ENCODE measurements at regions not wholly inside any gene's neighbourhood (a gene's known extent, or its start where the extent isn't known, plus 50 kb on each side); places are given as distances from the start of the nearest gene placed in this dataset.

DNA sequence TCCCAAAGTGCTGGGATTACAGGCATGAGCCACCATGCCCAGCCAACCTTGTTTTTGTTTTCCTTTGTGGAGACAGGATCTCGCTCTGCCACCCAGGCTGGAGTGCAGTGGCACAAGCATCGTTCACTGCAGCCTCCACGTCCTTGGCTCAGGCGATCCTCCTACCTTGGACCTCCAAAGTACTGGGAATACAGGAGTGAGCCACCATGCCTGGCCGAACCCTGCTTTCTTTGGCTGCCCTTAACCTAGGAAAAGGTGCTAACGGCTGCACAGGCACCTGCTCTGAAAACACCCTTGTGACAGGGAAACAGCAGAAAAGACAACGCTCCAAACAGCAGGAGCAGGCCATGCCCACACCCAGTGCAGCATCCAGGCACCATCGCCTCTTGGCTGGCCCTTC is 71.9 kb downstream of the OAT start:
- H3K27ac Mint-ChIP-seq = no peak overlapping the region
- H3K9me3 Mint-ChIP-seq = no peaks in the 10 kb centered on the region

DNA sequence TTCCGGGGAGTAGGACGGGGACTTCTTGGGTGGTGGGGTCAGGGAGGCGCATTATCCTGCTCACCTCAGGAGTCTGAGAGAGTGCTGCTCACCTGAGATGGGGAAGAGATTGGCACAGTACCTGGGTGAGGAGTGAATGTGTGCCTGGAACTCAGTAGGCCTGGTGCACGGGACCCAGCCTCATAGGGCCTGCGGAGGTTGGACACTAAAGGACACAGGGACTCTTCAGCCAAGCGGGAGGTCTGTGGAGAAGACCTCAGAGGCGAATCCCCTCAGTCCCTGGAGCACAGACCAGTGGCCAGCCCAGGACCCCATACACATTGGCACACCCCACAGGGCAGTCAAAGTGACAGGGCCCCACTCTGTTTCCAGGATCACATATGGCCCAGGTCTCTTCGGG is 73.2 kb downstream of the OAT start:
- Mint-ChIP-seq H3K36me3 (peaks cover 2% of the 10 kb centered on the region), H3K27ac (no peak overlapping the region), H3K4me1 (peaks cover 6 to 13% (median 7%) of the 10 kb centered on the region in 3 donors), H3K4me3 (no peak overlapping the region), H3K9me3 (no peaks in the 10 kb centered on the region), H3K27me3 (peaks cover 3% of the 10 kb centered on the region)

More for the DNA sequence above, 71.9 kb downstream of the OAT start:
- Mint-ChIP-seq H3K4me1 (peaks cover 0 to 2% (median 0%) of the 10 kb centered on the region in 3 donors), H3K4me3 (no peak overlapping the region), H3K27me3 (peaks cover under 1% of the 10 kb centered on the region), H3K36me3 (peaks cover 2% of the 10 kb centered on the region)

DNA sequence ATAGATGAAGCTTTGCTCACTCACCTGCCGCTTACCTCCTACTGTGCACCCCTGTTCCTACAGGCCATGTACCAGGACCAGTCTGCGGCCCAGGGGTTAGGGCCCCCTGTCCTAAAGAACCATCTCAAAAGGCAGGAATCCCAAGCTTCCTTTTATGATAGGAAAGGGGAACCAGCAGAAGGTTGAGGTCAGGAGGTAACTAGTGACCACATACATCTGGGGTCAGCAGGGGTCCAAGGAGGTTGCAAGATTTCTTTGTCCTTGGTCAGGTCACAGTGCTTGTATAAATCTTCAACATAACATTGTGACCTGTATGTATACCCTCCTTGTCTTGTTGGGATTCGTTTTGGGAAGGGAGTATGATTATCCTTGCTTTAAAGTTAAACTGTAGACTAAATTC is 73.8 kb downstream of the OAT start:
- H3K9me3 Mint-ChIP-seq = no peaks in the 10 kb centered on the region
- peaks cover 2% of the 10 kb centered on the region for H3K36me3 Mint-ChIP-seq
- peaks cover 5% of the 10 kb centered on the region for H3K27me3 Mint-ChIP-seq
- peaks cover 6 to 14% (median 7%) of the 10 kb centered on the region in 3 donors for H3K4me1 Mint-ChIP-seq
- no peak overlapping the region for H3K27ac Mint-ChIP-seq
- no peak overlapping the region for H3K4me3 Mint-ChIP-seq

DNA sequence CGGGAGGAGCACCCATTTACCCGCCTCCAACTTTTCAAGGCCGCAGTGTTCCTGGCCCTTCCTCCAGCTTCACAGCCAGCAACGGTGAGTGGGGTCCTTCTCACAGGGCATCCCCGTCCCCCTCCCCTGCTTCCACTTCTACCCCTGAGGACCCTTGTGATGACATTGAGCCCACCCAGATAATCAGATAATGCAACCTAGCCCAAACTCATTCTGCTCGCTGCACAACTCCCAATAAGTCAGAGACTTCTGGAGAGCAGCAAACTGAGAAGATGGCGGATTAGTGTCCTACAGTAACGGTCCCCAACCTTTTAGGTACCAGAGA is 74.5 kb downstream of the OAT start:
- Mint-ChIP-seq H3K4me1 (peaks cover 6 to 15% (median 7%) of the 10 kb centered on the region in 3 donors), H3K4me3 (no peak overlapping the region), H3K27ac (no peak overlapping the region), H3K27me3 (peaks cover 5% of the 10 kb centered on the region), H3K36me3 (peaks cover 2% of the 10 kb centered on the region), H3K9me3 (no peaks in the 10 kb centered on the region)

DNA sequence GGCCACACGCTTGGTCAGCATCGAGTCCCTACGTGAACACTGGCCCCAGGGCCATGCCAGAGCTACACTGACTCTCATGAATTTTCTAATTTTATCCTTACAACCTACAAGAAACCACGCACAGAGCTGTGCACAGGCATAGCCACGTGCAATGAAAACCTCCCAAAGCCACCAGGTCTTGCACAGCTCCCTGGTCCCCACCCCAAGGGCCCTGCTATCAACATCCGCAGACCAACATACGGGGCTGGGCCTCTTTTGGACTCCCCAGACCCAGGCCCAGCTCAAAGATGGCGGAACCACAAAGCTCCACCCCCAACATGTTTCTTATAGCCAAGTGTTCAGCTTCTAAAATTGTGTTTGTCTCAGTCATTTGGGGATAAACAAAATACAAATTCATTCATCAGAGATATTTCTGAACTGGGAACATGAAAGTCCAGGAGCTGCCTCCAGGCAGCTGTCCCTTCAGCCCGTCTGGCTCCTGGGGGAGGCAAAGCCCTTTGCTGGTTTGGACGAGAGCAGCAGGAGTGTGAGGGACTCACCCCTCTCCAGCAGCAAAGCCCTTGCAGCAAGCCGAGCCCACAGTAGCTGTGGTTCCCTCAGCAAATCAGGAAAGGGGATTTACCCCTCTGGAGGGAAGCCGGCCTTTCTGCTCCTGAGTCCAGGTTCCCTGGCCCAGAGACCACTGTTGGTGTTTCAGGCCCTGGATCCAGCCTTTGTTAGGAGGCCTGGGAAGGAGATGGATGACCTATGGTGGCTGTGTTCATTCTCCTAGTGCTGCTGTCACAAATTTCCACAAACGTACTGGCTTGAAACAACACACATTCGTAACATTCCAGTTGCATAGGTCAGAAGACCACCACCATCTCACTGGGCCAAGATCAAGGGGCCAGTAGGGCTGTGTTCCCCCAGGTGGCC is 75.1 kb downstream of the OAT start:
- Mint-ChIP-seq H3K27ac (no peak overlapping the region), H3K4me3 (no peak overlapping the region), H3K4me1 (peaks cover 6 to 15% (median 7%) of the 10 kb centered on the region in 3 donors), H3K36me3 (peaks cover 2% of the 10 kb centered on the region), H3K27me3 (peaks cover 5% of the 10 kb centered on the region), H3K9me3 (no peaks in the 10 kb centered on the region)

DNA sequence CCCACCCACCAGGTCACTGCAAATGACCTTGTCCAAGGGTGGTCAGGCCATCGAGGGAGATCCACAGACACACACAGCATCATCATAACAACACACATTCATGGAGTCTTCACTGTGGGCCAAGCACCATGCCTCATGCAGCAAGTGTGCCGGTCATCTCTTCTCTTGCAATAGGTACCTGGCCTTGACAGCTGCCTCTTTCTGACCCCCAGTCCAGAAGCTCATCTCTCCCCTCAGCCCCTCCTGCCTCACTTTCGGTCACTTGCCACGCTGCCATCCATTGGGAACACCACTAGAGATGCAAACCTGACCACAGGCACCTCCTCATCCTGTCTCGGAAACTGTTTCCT is 75.9 kb downstream of the OAT start:
- no peak overlapping the region for H3K4me3 Mint-ChIP-seq
- H3K4me1 Mint-ChIP-seq = peaks cover 6 to 15% (median 7%) of the 10 kb centered on the region in 3 donors
- H3K27ac Mint-ChIP-seq = no peak overlapping the region

DNA sequence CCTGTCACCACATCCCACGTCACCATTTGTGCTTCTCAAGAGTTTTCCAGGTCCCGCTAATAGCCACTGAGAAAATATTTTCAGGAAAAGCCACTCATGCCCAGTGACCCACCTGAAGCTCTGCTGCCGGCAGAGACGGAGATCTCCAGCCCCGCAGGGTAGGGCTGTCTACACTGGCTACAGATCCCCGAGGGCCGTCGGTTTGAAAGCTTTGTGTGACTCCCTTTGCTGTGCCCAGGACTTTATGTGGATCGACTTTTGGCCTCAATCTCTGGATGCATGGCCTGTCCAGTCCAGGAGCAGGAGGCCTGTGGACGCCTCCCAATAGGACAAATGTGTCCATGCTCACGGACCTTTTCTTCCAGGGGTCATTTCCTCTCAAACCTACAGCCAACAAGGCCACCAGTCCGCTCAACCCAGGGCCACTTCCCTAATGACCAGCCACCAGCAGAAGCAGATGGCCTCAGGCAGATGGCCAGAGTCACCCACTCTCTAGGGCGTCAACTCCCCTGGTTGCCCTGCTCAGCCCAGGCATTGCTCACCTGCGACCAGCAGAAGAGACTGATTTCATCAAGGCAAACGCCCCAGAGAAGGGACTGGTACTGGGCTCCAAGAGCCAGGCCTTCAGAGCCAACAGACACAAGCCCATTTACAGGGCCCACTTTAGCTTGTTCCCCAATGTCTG is 76.4 kb downstream of the OAT start:
- H3K4me3 Mint-ChIP-seq = peak overlapping the region in 1 of 4 donors; percentile 81
- peaks cover 2% of the 10 kb centered on the region for H3K36me3 Mint-ChIP-seq
- H3K27ac Mint-ChIP-seq = peak overlapping the region in 1 of 3 donors; percentile 41
- peaks cover 6 to 15% (median 7%) of the 10 kb centered on the region in 3 donors for H3K4me1 Mint-ChIP-seq
- H3K27me3 Mint-ChIP-seq = peaks cover 5% of the 10 kb centered on the region
- no peaks in the 10 kb centered on the region for H3K9me3 Mint-ChIP-seq

More for the DNA sequence above, 75.9 kb downstream of the OAT start:
- Mint-ChIP-seq H3K9me3 (no peaks in the 10 kb centered on the region), H3K27me3 (peaks cover 5% of the 10 kb centered on the region), H3K36me3 (peaks cover 2% of the 10 kb centered on the region)

DNA sequence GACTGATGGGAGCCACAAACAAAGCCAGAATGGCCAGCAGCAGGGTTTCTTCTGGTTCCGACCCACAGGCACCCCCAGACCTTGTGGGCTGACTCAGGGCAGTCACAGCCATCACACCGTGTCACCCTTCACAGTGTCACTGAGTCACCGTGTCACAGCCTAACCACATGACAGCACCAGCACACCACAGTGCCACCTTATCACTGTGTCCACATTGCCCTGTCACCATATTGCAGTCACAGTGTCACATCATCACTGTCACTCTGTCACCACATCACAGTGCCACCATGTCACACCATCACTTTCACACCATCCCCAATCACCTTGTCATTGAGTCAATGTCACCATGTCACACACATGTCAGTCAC is 77.0 kb downstream of the OAT start:
- Mint-ChIP-seq H3K27ac (no peak overlapping the region), H3K9me3 (no peaks in the 10 kb centered on the region), H3K4me1 (peaks cover 6 to 15% (median 7%) of the 10 kb centered on the region in 3 donors), H3K4me3 (peak overlapping the region in 1 of 4 donors; percentile 81), H3K27me3 (peaks cover 5% of the 10 kb centered on the region), H3K36me3 (peaks cover 2% of the 10 kb centered on the region)

DNA sequence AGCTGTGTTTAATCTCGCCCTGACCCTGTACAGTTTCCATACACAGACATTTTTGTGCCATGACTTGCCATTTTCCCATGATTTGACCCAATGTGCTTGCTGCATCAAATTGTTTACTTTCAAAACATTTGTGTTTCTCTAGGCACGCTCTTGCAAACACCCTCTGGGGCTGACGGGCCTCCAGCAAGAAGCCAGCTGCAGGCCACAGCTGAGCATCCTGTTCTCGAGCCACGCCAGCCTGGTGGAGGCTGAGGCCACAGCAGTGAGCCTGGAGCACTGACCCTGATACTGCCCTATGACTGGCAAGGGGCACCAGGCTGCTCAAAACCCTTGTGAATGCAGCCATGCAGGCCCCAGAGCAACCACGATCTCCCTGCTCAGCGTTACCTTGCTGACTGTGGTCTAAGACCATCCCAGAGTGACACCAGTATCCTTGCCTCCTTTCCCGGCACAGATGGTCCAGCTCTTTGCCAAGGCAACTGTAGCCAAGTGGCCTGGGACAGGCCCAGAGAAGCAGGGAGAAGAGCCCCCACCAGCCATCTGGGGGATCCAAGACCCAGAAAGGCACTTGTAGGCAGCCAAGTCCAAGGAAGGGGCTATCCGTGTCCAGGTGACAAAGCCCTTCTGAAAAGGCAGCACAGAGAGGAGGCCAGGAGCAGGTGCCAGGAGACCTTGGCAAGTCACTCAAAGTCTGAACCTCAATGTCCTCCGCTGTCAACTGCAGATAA is 78.5 kb downstream of the OAT start:
- Mint-ChIP-seq H3K4me1 (peaks cover 6 to 15% (median 7%) of the 10 kb centered on the region in 3 donors), H3K27ac (no peak overlapping the region), H3K9me3 (no peaks in the 10 kb centered on the region), H3K36me3 (peaks cover 2% of the 10 kb centered on the region), H3K4me3 (peak overlapping the region in 2 of 4 donors; percentile 27 to 56), H3K27me3 (peaks cover 5% of the 10 kb centered on the region)

DNA sequence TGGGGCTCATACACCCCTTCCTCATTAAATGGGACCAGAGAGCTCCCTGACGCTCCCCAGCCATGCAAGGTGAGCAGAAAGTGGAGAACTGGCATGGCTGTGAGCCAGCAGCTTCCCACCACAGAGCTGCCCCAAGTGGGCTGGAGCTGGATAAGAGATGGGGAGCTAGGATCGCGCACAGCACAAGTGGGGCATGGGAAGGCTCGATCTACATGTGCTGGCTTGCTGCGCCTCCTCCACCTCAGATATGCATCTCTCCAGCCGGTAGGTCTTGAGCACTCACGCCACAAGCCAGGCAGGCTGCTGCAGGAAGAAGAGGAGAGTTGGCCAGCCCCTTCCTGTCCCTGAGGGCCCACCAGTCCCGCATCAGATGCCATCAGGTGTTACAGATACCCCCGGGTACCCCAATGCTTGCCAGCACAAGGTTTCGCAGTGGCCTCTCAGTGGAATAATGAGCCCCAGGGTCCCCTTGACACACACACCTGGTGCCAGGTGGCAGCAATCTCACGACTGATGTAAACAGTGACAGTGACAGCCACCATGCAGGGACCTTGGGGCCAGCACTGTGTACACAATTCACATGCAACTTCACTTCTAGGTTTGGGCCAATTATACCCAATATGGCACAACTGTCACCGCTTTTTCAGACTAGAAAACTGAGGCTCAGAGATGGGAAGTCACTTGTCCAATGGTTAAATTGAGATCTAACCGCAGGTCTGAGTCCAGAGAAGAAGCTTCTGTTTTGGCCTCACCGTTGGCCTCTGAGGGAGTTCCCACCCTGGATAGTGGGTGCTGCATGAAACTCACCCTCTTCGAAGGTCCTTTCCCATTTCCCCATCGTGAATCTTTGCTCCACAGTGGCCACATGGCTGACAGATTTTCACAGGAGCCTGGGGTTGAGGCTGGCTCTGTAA is 79.3 kb downstream of the OAT start:
- Mint-ChIP-seq H3K4me3 (peak overlapping the region in 1 of 4 donors; percentile 15), H3K36me3 (no peaks in the 10 kb centered on the region), H3K4me1 (peaks cover 6 to 15% (median 7%) of the 10 kb centered on the region in 3 donors), H3K27me3 (peaks cover 5% of the 10 kb centered on the region), H3K27ac (no peak overlapping the region), H3K9me3 (peaks cover 0 to 4% (median 1%) of the 10 kb centered on the region in 3 donors)

DNA sequence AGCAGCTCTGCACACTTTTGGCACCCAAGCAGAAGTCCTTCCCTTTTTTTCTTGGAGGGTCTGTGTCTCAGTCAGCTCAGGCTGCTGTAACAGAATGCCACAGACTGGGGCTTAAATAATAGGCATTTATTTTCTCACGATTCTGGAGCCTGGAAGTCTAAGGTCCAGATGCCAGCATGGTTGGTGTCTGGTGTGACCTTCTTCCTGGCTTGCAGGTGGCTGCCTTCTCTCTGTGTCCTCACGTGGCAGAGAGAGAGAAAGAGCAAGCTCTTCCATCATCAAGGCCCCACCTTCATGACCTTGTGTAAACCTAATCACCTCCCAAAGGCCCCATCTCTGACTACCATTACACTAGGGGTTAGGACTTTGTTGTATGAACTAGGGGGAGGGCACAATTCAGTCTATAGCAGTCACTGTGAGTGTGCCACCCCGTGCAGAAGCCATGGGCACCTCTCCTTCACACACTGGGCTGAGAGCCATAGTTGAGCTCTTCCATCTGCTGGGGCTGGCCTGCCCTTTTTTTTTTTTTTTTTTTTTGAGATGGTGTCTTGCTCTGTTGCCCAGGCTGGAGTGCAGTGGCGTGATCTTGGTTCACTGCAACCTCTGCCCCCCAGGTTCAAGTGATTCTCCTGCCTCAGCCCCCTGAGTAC is 80.3 kb downstream of the OAT start:
- H3K4me3 Mint-ChIP-seq = no peak overlapping the region

DNA sequence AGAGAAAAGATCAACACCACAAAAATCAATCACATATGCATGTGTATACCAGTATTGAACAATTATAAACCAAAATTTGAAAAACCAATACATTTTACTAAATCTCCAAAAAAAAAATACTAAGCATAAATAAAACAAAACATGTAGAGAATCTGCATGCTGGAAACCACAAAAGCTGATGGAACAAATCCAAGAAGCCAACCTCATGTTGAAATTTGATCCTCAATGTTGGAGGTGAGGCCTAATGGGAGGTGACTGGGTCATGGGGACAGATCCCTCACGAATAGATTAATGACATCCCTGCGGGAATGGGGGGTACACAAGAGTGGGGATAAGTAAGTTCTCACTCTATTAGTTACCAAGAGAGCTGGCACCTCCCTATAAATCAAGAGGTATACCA is 82.5 kb downstream of the OAT start:
- H3K4me3 Mint-ChIP-seq = no peak overlapping the region
- no peak overlapping the region for H3K27ac Mint-ChIP-seq
- peaks cover 2 to 22% (median 4%) of the 10 kb centered on the region in 3 donors for H3K9me3 Mint-ChIP-seq
- H3K36me3 Mint-ChIP-seq = peaks cover 3% of the 10 kb centered on the region
- H3K27me3 Mint-ChIP-seq = peaks cover 4% of the 10 kb centered on the region
- H3K4me1 Mint-ChIP-seq = peaks cover 4 to 6% (median 5%) of the 10 kb centered on the region in 3 donors

More for the DNA sequence above, 80.3 kb downstream of the OAT start:
- no peaks in the 10 kb centered on the region for H3K36me3 Mint-ChIP-seq
- H3K27me3 Mint-ChIP-seq = peaks cover 5% of the 10 kb centered on the region
- H3K27ac Mint-ChIP-seq = no peak overlapping the region
- peaks cover 6 to 15% (median 7%) of the 10 kb centered on the region in 3 donors for H3K4me1 Mint-ChIP-seq
- peaks cover 0 to 6% (median 2%) of the 10 kb centered on the region in 3 donors for H3K9me3 Mint-ChIP-seq

DNA sequence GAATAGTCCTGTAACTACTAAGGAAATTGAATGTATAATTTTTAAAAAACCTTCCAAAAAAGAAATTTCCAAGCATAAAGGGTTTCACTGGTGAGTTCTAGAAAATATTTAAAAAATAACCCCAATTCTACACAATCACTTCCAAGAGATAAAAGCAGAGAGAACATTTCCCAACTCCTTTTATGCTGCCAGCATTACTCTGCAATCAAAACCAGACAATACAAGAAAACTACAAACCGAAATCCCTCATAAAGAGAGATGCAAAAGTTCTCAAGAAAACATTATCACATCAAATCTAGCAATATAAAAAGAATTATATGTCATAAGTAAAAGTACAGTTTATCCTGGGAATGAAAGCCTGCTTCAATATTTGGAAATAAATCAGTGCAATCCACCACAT is 84.8 kb downstream of the OAT start:
- H3K36me3 Mint-ChIP-seq = peaks cover 3% of the 10 kb centered on the region

DNA sequence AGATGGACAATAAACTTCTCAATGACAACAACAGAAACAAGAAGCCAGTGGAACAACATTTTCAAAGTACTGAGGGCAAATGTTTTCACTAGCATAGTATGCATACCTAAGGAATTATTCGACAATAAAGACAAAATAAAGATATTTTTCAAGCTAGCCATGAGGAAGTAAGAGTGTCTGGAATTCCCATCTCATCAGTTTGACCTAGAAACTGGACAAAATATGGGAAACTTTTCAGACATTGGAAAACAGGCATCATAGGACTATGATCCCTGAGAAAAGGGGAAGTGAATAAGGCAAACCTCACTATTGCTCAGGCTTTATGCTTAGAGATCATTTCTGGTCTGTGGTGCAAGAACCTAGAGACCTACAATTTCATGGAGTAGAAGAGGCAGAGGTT is 86.3 kb downstream of the OAT start:
- Mint-ChIP-seq H3K4me3 (peak overlapping the region in 1 of 4 donors; percentile 18), H3K9me3 (peaks cover 2 to 27% (median 6%) of the 10 kb centered on the region in 3 donors), H3K36me3 (peaks cover 3% of the 10 kb centered on the region), H3K27ac (no peak overlapping the region), H3K27me3 (peaks cover 7% of the 10 kb centered on the region), H3K4me1 (no peaks in the 10 kb centered on the region)

More for the DNA sequence above, 84.8 kb downstream of the OAT start:
- Mint-ChIP-seq H3K4me1 (no peaks in the 10 kb centered on the region), H3K27ac (no peak overlapping the region), H3K4me3 (no peak overlapping the region), H3K9me3 (peaks cover 2 to 27% (median 6%) of the 10 kb centered on the region in 3 donors), H3K27me3 (peaks cover 4% of the 10 kb centered on the region)
